ENCODE measurements at regions not wholly inside any gene's neighbourhood (a gene's known extent, or its start where the extent isn't known, plus 50 kb on each side); places are given as distances from the start of the nearest gene placed in this dataset.

DNA sequence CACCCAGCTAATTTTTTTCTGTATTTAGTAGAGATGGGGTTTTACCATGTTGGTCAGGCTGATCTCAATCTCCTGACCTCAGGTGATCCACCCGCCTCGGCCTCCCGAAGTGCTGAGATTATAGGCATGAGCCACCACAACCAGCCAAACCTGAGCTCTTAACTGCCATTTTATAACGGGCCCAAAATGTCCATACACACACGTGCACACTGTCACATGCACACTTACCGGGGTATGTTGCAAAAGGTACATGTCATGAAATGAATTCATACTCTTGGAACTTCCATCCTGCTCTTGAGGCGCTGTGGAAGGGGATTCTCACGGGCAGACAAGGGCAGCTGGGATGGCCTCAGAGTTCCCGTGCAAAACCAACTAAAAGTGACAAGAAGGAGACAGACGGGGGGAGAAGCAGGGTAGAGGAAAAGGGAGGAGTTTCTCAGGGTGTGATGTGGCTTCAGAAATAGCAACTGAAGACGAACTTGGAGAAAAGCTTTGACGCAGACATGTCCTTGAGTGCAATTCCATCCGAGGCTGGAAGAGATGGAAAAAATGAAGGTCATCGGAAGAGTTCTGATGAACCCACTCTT, 110.9 kb downstream of the BDH1 start:
- POLR2A ChIA-PET = no interaction called here

DNA sequence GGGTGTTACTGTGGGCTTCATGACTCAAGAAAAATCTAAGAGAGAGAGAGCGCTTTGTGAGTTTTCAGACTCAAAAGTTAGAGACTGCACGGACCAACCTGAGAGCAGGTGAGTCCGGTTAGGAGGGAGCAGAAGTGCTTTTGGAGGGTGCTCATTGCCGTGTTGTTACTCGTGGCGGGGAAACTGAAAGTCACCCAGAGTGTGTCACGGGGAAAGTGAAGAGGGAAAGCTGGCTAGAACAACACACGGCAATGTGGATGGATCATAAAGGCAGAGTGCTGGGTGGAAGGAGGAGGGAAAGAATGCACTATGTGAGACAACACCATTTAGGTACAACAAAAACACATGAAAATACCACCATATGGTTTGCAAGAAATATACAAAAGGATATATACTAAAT, 112.3 kb downstream of the BDH1 start:
- no peak overlapping the region for H2AFZ ChIP-seq (ENCODE audit: insufficient read depth, low read depth, low read length, poor library complexity, severe bottlenecking)
- H3K4me1 ChIP-seq (ENCODE audit: control insufficient read depth in 2 of 2, insufficient read depth in 2 of 2, low read length in 2 of 2) = no peaks in the 10 kb centered on the region
- Mint-ChIP-seq H3K27me3 (peaks cover 47% of the 10 kb centered on the region), H3K27ac (no peak overlapping the region), H3K4me1 (no peaks in the 10 kb centered on the region), H3K9me3 (ENCODE audit: insufficient read depth) (no peaks in the 10 kb centered on the region), H3K4me3 (no peak overlapping the region)
- no peak for TF ChIP-seq EZH2 (IDR thresholded peaks at IDR 0.05; ENCODE audit: borderline replicate concordance, insufficient read depth, low read depth, low read length, poor library complexity, severe bottlenecking)
- TF ChIP-seq, protein P1, sequence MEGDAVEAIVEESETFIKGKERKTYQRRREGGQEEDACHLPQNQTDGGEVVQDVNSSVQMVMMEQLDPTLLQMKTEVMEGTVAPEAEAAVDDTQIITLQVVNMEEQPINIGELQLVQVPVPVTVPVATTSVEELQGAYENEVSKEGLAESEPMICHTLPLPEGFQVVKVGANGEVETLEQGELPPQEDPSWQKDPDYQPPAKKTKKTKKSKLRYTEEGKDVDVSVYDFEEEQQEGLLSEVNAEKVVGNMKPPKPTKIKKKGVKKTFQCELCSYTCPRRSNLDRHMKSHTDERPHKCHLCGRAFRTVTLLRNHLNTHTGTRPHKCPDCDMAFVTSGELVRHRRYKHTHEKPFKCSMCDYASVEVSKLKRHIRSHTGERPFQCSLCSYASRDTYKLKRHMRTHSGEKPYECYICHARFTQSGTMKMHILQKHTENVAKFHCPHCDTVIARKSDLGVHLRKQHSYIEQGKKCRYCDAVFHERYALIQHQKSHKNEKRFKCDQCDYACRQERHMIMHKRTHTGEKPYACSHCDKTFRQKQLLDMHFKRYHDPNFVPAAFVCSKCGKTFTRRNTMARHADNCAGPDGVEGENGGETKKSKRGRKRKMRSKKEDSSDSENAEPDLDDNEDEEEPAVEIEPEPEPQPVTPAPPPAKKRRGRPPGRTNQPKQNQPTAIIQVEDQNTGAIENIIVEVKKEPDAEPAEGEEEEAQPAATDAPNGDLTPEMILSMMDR (IDR thresholded peaks at IDR 0.05) = no peak
- no peak overlapping the region for H3K4me2 ChIP-seq (replicated peaks; ENCODE audit: low read depth, low read length, poor library complexity, severe bottlenecking)
- no peak overlapping the region for H3K27ac ChIP-seq (ENCODE audit: low read length in 2 of 2)
- DNase-seq (no peak), ATAC-seq (ENCODE audit: low read depth) (no peak)
- peaks cover 0 to 13% (median 1%) of the 10 kb centered on the region in 4 experiments for H3K27me3 ChIP-seq (replicated peaks in 1 of 4; ENCODE audit: control extremely low read depth in 1 of 4, control insufficient read depth in 3 of 4, insufficient read depth in 4 of 4, low read length in 3 of 4)
- H3K4me3 ChIP-seq (ENCODE audit: control extremely low read depth in 1 of 5, extremely low read depth in 1 of 5, insufficient read depth in 1 of 5, low read depth in 2 of 5, low read length in 4 of 5) = no peak overlapping the region
- ChIA-PET POLR2A (no interaction called here), CTCF (no interaction called here)
- intact Hi-C loops (cut with micrococcal nuclease) = no loop called here
- H3K9ac ChIP-seq (ENCODE audit: low read length) = no peak overlapping the region
- no peaks in the 10 kb centered on the region for H3K79me2 ChIP-seq (ENCODE audit: control insufficient read depth, insufficient read depth, low read length)
- H3K9me3 ChIP-seq (ENCODE audit: control extremely low read depth in 1 of 3, control insufficient read depth in 2 of 3, insufficient read depth in 1 of 3, low read length in 2 of 3) = no peaks in the 10 kb centered on the region
- no peaks in the 10 kb centered on the region for H4K20me1 ChIP-seq (ENCODE audit: control insufficient read depth, insufficient read depth, low read length, poor library complexity, severe bottlenecking)
- 94% methylated on average over 7 of the region's 8 CpGs for WGBS (ENCODE audit: insufficient coverage)
- no peaks in the 10 kb centered on the region for H3K36me3 ChIP-seq (replicated peaks in 1 of 2; ENCODE audit: control extremely low read depth in 1 of 2, control insufficient read depth in 1 of 2, extremely low read depth in 1 of 2, insufficient read depth in 2 of 2, low read length in 1 of 2)

More for the DNA sequence above, 110.9 kb downstream of the BDH1 start:
- H3K4me1 ChIP-seq (ENCODE audit: control insufficient read depth in 2 of 2, insufficient read depth in 2 of 2, low read length in 2 of 2) = no peaks in the 10 kb centered on the region
- Mint-ChIP-seq H3K27ac (no peak overlapping the region), H3K4me1 (no peaks in the 10 kb centered on the region), H3K4me3 (no peak overlapping the region), H3K9me3 (ENCODE audit: insufficient read depth) (no peaks in the 10 kb centered on the region), H3K27me3 (peaks cover 34% of the 10 kb centered on the region)
- no peak overlapping the region for H3K4me2 ChIP-seq (replicated peaks; ENCODE audit: low read depth, low read length, poor library complexity, severe bottlenecking)
- TF ChIP-seq, protein P1 (IDR thresholded peaks at IDR 0.05) = no peak
- TF ChIP-seq EZH2 (IDR thresholded peaks at IDR 0.05; ENCODE audit: borderline replicate concordance, insufficient read depth, low read depth, low read length, poor library complexity, severe bottlenecking) = no peak
- no peak overlapping the region for H2AFZ ChIP-seq (ENCODE audit: insufficient read depth, low read depth, low read length, poor library complexity, severe bottlenecking)
- H3K9me3 ChIP-seq (ENCODE audit: control extremely low read depth in 1 of 3, control insufficient read depth in 2 of 3, insufficient read depth in 1 of 3, low read length in 2 of 3) = no peaks in the 10 kb centered on the region
- DNase-seq (no peak), ATAC-seq (ENCODE audit: low read depth) (no peak)
- H3K9ac ChIP-seq (ENCODE audit: low read length) = no peak overlapping the region
- peaks cover 0 to 6% (median 1%) of the 10 kb centered on the region in 4 experiments for H3K27me3 ChIP-seq (replicated peaks in 1 of 4; ENCODE audit: control extremely low read depth in 1 of 4, control insufficient read depth in 3 of 4, insufficient read depth in 4 of 4, low read length in 3 of 4)
- H3K4me3 ChIP-seq (ENCODE audit: control extremely low read depth in 1 of 5, extremely low read depth in 1 of 5, insufficient read depth in 1 of 5, low read depth in 2 of 5, low read length in 4 of 5) = no peak overlapping the region
- intact Hi-C loops (cut with micrococcal nuclease) = no loop called here
- H3K27ac ChIP-seq (ENCODE audit: low read length in 2 of 2) = no peak overlapping the region
- no peaks in the 10 kb centered on the region for H3K36me3 ChIP-seq (replicated peaks in 1 of 2; ENCODE audit: control extremely low read depth in 1 of 2, control insufficient read depth in 1 of 2, extremely low read depth in 1 of 2, insufficient read depth in 2 of 2, low read length in 1 of 2)
- 97% methylated on average over 7 of the region's 14 CpGs for WGBS (ENCODE audit: insufficient coverage)
- CTCF ChIA-PET = interaction anchor here (1.0 kb wide), 1 partner anchor 128 kb away, joined by 3 read pairs; no protein-coding TSS in a partner anchor
- H3K79me2 ChIP-seq (ENCODE audit: control insufficient read depth, insufficient read depth, low read length) = no peaks in the 10 kb centered on the region
- H4K20me1 ChIP-seq (ENCODE audit: control insufficient read depth, insufficient read depth, low read length, poor library complexity, severe bottlenecking) = no peaks in the 10 kb centered on the region

Data from B cell (primary cell).